AG04450 (cell line): ENCODE measurements at regions not wholly inside any gene's neighbourhood (a gene's known extent, or its start where the extent isn't known, plus 50 kb on each side); places are given as distances from the start of the nearest gene placed in this dataset.

ENCODE experiments used
- CTCF ChIA-PET: fragments of 300-600, 350-600 bp; formaldehyde crosslinking; extraction: SDS; loops from one replicate; lab custom pipeline; 2022; ENCODE audit warnings: antibody characterized with exemption, inconsistent platforms; lab: Charles Lee
- POLR2A ChIA-PET: fragments of 350-600 bp; formaldehyde crosslinking; extraction: SDS; loops from one replicate; lab custom pipeline; 2021; ENCODE audit warnings: antibody characterized with exemption, inconsistent platforms; lab: Yijun Ruan, JAX
- DNase-seq: peaks from one replicate; pipeline ENCODE4 v3.0.0-alpha.2; 2011; ENCODE audit warnings: low read depth, low spot score
- H3K27ac ChIP-seq: one replicate; pipeline ENCODE4 v1.5.1; 2012; ENCODE audit warnings: low read depth, low read length, control low read depth
- H3K27me3 ChIP-seq: one replicate; pipeline ENCODE4 v1.6.0; 2012; ENCODE audit warnings: low read length; ENCODE audit not compliant: control insufficient read depth, insufficient read depth
- H3K4me3 ChIP-seq: 2 replicates; pipeline ENCODE4 v1.5.1; 2011; ENCODE audit warnings: mild to moderate bottlenecking, low read depth, low read length, control low read depth
- H3K9me3 ChIP-seq: 2 replicates; pipeline ENCODE4 v1.5.1; 2012; ENCODE audit warnings: low read length; ENCODE audit not compliant: control insufficient read depth, insufficient read depth
- CTCF ChIP-seq: IDR thresholded peaks from 2 replicates; pipeline ENCODE4 v1.5.1; 2011; ENCODE audit warnings: low read depth, low read length, control low read depth, inconsistent platforms

GRCh38 chr18:53682796-53683195 lies 541.7 kb downstream of the MBD2 start:
- no peak for DNase-seq
- H3K27ac ChIP-seq, result no peak overlapping the region
- no peaks in the 10 kb centered on the region for H3K27me3 ChIP-seq
- CTCF ChIA-PET, result no interaction called here
- POLR2A ChIA-PET, result no interaction called here
- no peak for TF ChIP-seq CTCF
- H3K9me3 ChIP-seq, result peaks cover 6% of the 10 kb centered on the region
- no peak overlapping the region for H3K4me3 ChIP-seq

GRCh38 chr18:53677480-53677879 lies 547.0 kb downstream of the MBD2 start:
- TF ChIP-seq CTCF, result no peak
- Histone ChIP-seq H3K27me3 (no peaks in the 10 kb centered on the region), H3K4me3 (no peak overlapping the region), H3K9me3 (peaks cover 2% of the 10 kb centered on the region; the same call in 1 of the 2 replicates), H3K27ac (no peak overlapping the region)
- ChIA-PET POLR2A (no interaction called here), CTCF (no interaction called here)
- DNase-seq, result no peak

- ChIA-PET POLR2A (no interaction called here), CTCF (no interaction called here)
- no peaks in the 10 kb centered on the region for H3K9me3 ChIP-seq
- no peak overlapping the region for H3K4me3 ChIP-seq
- no peak for TF ChIP-seq CTCF
- H3K27me3 ChIP-seq, result no peaks in the 10 kb centered on the region
- no peak overlapping the region for H3K27ac ChIP-seq
- no peak for DNase-seq
Measured at GRCh38 chr18:53665701-53666100, 558.8 kb downstream of the MBD2 start.

GRCh38 chr18:53664575-53664974 lies 559.9 kb downstream of the MBD2 start:
- no peak for TF ChIP-seq CTCF
- no peaks in the 10 kb centered on the region for H3K9me3 ChIP-seq
- ChIA-PET CTCF (no interaction called here), POLR2A (no interaction called here)
- H3K27me3 ChIP-seq, result no peaks in the 10 kb centered on the region
- DNase-seq, result no peak
- no peak overlapping the region for H3K27ac ChIP-seq
- H3K4me3 ChIP-seq, result no peak overlapping the region

GRCh38 chr18:53660306-53660705 lies 564.2 kb downstream of the MBD2 start:
- POLR2A ChIA-PET, result no interaction called here
- TF ChIP-seq CTCF, result no peak
- DNase-seq, result no peak
- Histone ChIP-seq H3K27ac (no peak overlapping the region), H3K4me3 (no peak overlapping the region), H3K9me3 (peaks cover 8% of the 10 kb centered on the region), H3K27me3 (no peaks in the 10 kb centered on the region)
- CTCF ChIA-PET, result no interaction called here
